DMS153 treated with DMSO at 0.1 percent for 48 hours (cell line): ENCODE measurements at regions not wholly inside any gene's neighbourhood (a gene's known extent, or its start where the extent isn't known, plus 50 kb on each side); places are given as distances from the start of the nearest gene placed in this dataset.

Experiments used
- DNase-seq: peaks from one replicate; lab custom pipeline; 2025; ENCODE audit not compliant: unreplicated experiment; lab: John Stamatoyannopoulos, UW

GRCh38 chr17:52759864-52760263 lies 601.4 kb upstream of the CA10 start:
- no peak for DNase-seq

DNA sequence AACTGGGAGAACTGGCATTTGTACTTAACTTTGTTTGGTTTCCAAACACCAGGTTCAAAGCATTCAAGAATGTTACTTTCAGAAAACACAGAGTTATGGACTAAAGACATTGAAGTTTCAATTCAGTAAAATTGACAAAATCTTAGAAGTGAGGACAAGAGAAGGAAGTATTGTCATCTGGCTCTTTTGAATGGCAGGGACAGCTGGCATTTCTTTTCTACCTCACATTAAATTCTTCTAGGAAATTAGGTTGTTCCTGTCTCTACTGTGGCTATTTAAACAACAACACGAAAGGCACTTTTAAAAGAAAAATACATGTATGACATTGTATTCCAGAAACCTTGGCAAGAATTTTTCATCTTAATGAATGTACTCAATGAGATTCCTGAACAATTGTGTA lies 600.0 kb upstream of the CA10 start:
- DNase-seq, result no peak

GRCh38 chr17:52756746-52757145 lies 598.2 kb upstream of the CA10 start:
- no peak for DNase-seq

DNA sequence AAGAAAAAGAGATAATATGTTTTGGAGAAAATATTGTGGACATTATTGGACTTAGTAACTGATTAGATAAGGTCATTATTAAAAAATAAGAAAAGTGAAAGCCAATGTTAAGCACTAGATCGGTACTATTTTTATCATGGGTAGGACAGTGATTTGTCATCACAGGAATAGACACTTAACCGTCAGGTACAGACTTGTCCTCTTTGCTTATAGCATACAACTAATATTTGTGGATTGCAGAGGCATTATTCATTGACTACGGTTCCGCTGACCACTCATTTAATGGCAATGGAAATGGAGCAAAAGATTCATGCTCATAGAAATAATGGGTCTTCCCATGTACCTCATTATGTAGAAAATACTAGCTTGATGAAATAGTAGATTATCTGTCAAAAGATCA lies 596.3 kb upstream of the CA10 start:
- no peak for DNase-seq

DNA sequence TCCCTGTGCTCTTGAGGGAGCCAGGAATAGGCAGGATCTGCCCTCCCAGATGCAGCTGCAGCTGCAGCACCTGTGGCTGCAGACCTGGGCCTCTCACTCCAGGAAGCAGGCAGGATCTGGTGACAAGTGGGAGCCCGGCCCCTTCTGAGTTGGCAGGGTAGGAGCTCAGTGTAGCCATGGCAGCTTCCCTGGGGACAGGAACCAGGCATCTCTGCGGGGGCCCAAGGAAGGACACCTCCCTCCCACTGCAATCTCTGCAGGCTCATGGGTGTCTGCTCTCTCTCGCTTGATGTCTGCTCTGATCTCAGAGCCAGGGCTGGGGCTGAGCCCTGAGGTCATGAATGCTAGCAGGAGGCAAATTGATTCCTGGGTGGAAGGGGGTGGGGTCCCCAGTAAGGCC lies 592.5 kb upstream of the CA10 start:
- DNase-seq, result no peak

- DNase-seq, result no peak
These were observed 585.7 kb upstream of the CA10 start for GRCh38 chr17:52744179-52744578.

GRCh38 chr17:52740006-52740405 lies 581.5 kb upstream of the CA10 start:
- no peak for DNase-seq

DNA sequence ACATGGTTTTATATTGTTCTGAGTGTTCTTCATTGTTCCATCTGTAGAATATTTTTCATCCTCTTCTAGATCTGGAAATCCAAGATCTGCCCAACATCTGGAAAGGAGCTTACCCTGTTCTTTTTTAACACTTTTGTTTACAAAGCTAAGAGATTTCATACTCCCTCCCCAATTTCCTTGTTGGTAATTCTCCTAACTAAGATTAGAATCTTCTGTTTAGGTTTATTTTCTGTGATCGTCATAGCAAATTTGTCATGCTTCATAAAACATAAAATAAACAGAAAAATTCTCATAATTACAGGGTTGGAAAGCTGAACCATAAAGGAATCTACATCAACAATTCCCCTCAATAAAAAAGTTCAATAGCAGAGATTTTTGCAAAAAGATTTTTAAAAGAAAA lies 580.3 kb upstream of the CA10 start:
- DNase-seq, result no peak

DNA sequence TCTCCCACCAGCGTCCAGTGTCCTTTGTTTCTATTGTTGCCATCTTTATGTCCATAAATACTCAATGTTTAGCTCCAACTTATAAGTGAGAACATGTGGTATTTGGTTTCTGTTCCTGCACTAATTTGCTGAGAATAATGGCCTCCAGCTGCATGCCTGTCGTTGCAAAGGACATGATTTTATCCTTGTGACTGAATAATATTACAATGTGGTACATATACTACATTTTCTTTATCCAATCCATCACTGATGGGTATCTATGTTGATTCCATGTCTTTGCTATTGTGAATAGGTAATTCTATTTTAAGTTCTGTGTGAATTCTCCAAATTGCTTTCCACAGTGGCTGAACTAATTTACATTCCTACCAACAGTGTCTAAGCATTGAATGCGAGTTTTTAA lies 578.6 kb upstream of the CA10 start:
- no peak for DNase-seq

DNA sequence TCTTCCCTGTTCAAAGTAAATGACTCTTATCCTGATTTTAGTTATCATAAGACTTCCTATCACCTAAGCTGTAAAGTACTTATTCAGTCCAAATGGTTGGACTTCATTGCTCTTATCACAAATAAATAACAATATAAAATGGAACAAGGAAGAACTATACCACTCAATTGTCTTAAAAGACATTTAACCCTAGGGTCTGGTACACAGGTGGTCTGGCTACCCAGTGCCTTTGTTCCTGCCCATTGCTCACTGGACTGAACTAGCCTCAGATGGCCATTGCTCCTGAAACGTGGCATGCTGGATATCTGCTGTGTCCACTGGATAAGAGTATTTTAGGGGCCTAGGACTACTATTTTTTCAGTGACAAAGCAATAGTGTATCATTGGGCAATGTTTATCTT lies 574.3 kb upstream of the CA10 start:
- DNase-seq, result no peak

DNA sequence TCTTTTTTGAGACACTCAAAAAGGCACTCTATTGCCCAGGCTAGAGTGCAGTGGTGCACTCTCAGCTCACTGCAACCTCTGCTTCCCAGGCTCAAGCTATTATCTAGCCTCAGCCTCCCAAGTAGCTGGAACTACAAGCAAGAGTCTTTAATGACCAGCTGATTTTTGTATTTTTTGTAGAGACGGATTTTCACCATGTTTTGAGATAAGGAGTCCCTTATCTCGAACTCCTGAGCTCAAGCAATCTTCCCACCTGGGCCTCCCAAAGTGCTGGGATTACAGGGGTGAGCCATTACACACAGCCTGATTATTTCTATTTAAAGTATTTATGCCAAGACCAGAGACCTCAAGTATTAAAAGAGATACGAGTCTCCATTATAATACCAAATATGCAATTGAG lies 566.1 kb upstream of the CA10 start:
- no peak for DNase-seq

GRCh38 chr17:52721910-52722309 lies 563.4 kb upstream of the CA10 start:
- DNase-seq, result peak; percentile 20

DNA sequence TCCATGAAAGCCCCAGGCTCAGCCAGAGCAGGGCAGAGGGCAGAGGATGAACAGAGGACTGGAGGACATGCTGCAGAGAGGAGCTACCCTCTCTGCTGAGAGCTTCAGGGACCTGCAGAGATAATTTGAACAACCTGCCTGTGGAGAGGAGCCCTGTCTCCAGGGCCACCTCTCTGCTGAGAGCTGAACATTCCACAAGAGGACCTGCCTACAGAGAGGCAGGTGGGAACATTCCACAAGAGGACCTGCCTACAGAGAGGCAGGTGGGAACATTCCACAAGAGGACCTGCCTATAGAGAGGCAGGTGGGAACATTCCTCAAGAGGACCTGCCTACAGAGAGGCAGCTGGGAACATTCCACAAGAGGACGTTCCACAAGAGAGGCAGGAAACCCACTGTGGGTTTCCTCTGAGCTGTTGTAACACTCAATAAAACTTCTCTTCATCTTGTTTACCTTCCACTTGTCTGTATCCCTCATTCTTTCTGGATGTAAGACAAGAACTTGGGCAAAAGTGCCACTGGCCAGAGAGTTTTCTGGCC lies 551.9 kb upstream of the CA10 start:
- DNase-seq, result no peak

- no peak for DNase-seq
These were observed 551.2 kb upstream of the CA10 start for GRCh38 chr17:52709724-52710123.

GRCh38 chr17:52696362-52696761 lies 537.8 kb upstream of the CA10 start:
- no peak for DNase-seq

DNA sequence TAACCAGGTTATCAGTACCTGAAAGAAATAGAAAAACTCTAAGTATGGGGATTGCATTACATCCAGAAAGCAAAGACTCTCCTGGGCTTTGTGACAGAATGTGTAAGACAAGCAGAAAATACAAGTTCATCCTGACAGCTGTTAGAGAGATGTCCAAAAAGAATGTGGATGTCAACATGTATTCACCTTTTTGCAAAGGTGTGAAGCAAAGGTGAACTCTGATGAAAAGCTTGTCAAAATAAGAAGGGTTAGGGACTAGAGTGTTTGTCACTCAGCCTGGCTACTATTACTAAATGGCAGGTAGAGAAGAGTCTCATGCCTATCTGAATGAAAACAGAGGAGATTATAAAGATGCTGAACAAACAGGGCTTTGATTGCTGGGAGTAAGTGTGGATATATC lies 527.6 kb upstream of the CA10 start:
- no peak for DNase-seq

DNA sequence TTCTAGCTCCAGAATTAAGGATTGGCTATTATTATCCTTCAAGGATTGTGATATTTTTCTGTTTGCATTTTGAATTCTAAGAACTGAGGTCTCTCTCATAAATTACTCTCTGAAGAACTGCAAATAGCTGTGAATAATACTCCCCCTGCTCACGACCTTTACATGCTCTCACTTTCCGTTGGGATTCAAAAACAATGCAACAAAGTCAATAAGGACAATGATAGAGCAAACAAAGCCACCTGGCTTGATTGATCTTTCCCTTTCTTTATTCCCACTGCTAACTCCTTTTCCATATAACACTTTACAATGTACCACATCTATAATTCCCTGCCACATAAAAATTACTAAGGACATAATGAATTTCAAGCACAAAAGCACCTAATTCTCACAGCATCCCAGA lies 523.0 kb upstream of the CA10 start:
- DNase-seq, result peak; percentile 56

DNA sequence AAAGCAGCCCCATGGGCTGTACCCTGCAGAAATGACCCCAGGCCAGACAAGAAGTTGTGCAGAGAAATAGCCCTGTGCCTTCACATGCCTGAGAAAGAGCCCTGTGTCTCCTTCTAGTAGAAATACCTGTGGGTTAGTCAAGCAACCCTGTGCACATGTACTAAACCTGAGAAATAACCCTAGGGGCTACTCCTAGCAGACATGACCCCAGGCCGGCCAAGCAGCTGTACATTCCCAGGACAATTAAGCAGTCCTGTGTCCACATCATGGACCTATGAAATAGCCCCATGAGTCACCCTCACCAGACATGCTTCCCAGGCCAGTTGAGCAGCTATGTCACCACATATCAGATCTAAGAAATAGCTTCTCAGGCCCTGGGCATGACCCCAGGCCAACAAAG lies 519.7 kb upstream of the CA10 start:
- DNase-seq, result no peak

DNA sequence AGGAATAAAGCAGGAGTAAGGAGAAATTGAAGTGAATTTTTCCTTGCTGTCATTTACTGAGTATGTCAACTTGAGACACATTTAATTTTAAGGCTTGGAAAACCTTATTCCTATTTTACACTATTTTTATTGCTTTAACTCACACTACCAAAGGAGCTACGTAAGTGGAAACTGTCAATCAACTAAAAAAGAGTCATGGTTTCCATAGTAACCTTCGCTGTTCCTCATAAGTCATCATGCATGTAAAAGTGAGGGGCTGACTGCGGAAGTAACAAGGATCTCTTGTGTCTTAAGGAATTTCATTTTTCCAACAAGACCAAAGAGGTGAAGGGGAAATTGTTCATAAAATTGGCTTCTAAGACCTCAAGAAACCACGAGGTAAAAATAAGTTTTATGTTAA lies 516.2 kb upstream of the CA10 start:
- DNase-seq, result no peak

DNA sequence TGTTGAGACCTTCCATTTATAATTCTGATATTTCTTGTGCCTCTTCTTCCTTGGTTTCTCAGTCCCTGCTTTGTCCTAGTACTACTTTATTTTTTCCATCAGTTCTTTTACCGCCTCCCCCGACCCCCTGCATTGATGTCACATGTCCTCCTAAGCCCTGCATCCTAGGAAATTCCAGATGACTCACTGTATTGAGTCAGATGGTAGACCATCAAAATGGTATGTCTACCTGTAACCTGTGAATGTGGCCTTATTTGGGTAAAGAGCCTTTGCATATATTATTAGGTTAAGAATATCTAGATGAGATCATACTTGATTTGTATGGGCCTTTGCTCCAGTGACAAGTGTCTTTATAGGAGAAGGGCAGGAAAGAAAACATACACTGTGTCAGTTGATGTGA lies 515.3 kb upstream of the CA10 start:
- DNase-seq, result no peak

DNA sequence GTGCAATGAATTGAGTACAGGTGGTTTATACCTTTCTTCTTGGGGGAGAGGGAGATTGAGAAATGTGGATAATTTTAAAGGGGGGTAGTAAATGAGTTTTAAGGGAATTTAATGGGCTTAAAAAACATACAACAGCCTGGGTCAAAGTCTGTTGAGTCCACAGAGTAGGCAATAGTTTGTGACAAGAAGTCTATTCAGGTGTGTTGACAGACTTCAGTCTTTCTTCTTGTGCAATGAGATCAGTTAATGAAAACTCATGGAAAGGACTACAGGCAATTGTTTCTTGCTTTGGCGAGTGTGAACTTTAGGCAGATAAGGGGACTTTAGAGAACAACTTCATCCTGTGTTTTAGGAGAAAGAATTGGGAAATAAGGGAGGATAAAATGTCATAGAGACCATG lies 507.8 kb upstream of the CA10 start:
- DNase-seq, result no peak

- no peak for DNase-seq
These were observed 502.2 kb upstream of the CA10 start for GRCh38 chr17:52660692-52661091.

DNA sequence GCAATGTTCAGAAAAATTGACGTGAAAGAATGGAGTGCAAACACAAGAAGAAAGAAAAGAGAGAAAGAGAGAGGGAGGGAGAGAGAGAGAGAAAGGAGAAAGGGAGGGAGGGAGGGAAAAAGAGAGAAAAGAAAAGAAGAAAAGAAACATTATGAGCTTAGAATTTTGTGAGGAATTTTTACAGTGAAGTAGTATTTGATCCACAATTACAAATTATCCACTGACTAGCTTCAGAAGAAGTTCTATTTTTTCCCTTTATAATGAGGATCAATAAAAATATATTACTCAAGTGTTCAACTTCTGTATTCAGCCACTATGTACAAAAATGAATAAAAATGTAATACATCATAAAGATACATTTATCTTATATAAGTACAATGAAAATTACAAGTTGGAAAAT lies 494.5 kb upstream of the CA10 start:
- no peak for DNase-seq

DNA sequence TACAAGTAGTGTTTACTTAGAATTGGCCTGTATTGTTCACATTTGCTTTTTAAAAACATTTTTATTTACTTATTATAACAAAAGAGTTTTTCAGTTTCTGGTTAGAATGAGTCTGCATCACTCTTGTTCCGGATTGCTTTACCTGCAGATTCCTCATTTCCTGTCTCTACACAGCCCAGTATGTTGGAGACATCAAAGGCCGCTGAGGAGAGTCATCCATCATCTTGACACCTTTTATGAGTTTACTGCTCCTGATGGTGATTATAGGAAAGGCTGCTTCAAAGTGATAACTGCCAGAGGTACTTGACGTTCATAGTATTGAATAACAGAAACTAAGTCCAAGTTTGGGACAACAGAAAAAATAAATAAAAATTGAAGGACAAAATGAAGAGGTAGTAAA lies 490.5 kb upstream of the CA10 start:
- peak; percentile 96 for DNase-seq
